Sigmoid colon (tissue), 4 donors: ENCODE measurements at regions not wholly inside any gene's neighbourhood (a gene's known extent, or its start where the extent isn't known, plus 50 kb on each side); places are given as distances from the start of the nearest gene placed in this dataset.

ENCODE experiments used
- EP300 ChIP-seq, 4 donors: sonication (generic); formaldehyde crosslinking; IDR thresholded peaks; one replicate each; pipeline ENCODE4 v1.6.1; 2017; ENCODE audit warnings: antibody characterized with exemption in 4 of 4
- POLR2A ChIP-seq, 2 donors: fragments of 450-650 bp; IDR thresholded peaks; one replicate each; pipeline ENCODE4 v1.6.1; 2016; ENCODE audit warnings: antibody characterized with exemption in 2 of 2, mild to moderate bottlenecking in 2 of 2, moderate library complexity in 2 of 2
- TF ChIP-seq, protein P1 (sequence below), 4 experiments: fragments of 450-650 bp in 3 of 4; fragments of 200-600 bp in 1 of 4; IDR thresholded peaks; one replicate each; pipeline ENCODE4 v1.5.1; 2016 to 2019; ENCODE audit warnings: antibody characterized with exemption in 4 of 4, mild to moderate bottlenecking in 3 of 4, moderate library complexity in 2 of 4

DNA sequence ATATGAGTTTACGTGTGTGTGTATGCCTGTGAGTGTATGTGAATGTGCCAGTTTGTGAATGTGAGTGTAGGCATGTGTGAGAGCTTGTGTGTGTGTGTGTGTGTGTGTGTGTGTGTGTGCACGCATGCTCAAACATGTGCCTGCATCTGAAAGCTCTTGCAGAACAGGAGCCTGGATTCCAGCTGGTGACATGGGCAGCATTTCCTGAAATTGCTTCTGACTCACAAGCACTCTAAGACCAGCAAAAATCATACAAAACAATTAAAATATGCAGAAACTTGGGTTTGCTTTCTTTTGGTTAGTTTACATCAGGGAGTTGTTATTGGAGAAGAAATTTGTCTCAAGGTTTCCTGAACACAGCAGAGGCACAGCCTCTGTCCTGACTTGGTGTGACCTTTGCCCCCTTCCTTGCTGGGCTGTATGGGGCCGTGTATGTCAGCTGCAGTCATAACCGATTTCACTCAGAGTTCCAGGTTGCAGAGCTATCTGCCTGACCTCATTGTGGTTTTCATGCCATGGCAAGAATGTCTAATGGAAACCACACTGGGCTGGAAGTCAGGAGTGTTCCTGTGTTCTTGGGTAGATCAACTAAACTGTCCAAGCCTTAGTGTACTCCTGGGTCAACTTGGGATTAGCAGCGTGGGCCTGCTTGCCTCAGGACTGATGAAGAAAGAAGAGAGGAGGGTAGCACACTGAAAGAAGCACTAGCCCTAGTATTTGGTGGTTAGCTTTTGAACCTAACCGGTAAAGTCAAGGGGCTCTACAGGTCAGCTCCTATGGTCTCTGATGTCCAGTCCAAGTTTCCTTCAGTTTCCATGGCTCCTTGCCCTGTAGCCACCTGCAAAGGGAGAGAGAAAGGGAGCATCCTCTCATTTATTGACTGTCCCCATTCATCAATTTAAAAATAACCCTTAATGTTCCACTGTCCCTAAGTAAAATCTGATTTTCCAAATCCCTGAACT, 143.7 kb downstream of the SNX19 start:
- TF ChIP-seq POLR2A (IDR thresholded peaks at IDR 0.05) (no peak), EP300 (IDR thresholded peaks at IDR 0.05) (no peak)
- TF ChIP-seq, protein P1, sequence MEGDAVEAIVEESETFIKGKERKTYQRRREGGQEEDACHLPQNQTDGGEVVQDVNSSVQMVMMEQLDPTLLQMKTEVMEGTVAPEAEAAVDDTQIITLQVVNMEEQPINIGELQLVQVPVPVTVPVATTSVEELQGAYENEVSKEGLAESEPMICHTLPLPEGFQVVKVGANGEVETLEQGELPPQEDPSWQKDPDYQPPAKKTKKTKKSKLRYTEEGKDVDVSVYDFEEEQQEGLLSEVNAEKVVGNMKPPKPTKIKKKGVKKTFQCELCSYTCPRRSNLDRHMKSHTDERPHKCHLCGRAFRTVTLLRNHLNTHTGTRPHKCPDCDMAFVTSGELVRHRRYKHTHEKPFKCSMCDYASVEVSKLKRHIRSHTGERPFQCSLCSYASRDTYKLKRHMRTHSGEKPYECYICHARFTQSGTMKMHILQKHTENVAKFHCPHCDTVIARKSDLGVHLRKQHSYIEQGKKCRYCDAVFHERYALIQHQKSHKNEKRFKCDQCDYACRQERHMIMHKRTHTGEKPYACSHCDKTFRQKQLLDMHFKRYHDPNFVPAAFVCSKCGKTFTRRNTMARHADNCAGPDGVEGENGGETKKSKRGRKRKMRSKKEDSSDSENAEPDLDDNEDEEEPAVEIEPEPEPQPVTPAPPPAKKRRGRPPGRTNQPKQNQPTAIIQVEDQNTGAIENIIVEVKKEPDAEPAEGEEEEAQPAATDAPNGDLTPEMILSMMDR (IDR thresholded peaks at IDR 0.05), result no peak
